ENCODE measurements at regions not wholly inside any gene's neighbourhood (a gene's known extent, or its start where the extent isn't known, plus 50 kb on each side); places are given as distances from the start of the nearest gene placed in this dataset.

GRCh38 chr10:118216571-118217170, 125.5 kb downstream of the FAM204A start:
- Histone ChIP-seq H3K9ac (ENCODE audit: low read depth in 1 of 2, low read length in 2 of 2) (no peak overlapping the region), H3K4me1 (ENCODE audit: control insufficient read depth in 1 of 2, insufficient read depth in 2 of 2, low read length in 2 of 2) (peaks cover 0 to 5% of the 10 kb centered on the region in 2 donors), H3K4me3 (ENCODE audit: low read depth in 1 of 2, low read length in 2 of 2) (no peak overlapping the region), H3K36me3 (ENCODE audit: control insufficient read depth in 1 of 2, insufficient read depth in 2 of 2, low read length in 2 of 2) (no peaks in the 10 kb centered on the region), H3K27ac (ENCODE audit: low read depth, low read length) (no peak overlapping the region), H3K27me3 (ENCODE audit: control insufficient read depth in 1 of 2, insufficient read depth in 2 of 2, low read length in 2 of 2) (no peaks in the 10 kb centered on the region), H3K9me3 (ENCODE audit: control insufficient read depth in 1 of 2, low read length in 2 of 2) (no peaks in the 10 kb centered on the region)

- Histone ChIP-seq H3K4me1 (ENCODE audit: control insufficient read depth in 1 of 2, insufficient read depth in 2 of 2, low read length in 2 of 2) (peaks cover 0 to 5% of the 10 kb centered on the region in 2 donors), H3K4me3 (ENCODE audit: low read depth in 1 of 2, low read length in 2 of 2) (no peak overlapping the region), H3K36me3 (ENCODE audit: control insufficient read depth in 1 of 2, insufficient read depth in 2 of 2, low read length in 2 of 2) (no peaks in the 10 kb centered on the region), H3K27me3 (ENCODE audit: control insufficient read depth in 1 of 2, insufficient read depth in 2 of 2, low read length in 2 of 2) (no peaks in the 10 kb centered on the region), H3K9ac (ENCODE audit: low read depth in 1 of 2, low read length in 2 of 2) (no peak overlapping the region), H3K9me3 (ENCODE audit: control insufficient read depth in 1 of 2, low read length in 2 of 2) (no peaks in the 10 kb centered on the region), H3K27ac (ENCODE audit: low read depth, low read length) (no peak overlapping the region)
Measured at GRCh38 chr10:118216020-118216419, 126.1 kb downstream of the FAM204A start.

- no peak overlapping the region for H3K4me3 ChIP-seq (ENCODE audit: low read depth in 1 of 2, low read length in 2 of 2)
- no peak overlapping the region for H3K27ac ChIP-seq (ENCODE audit: low read depth, low read length)
- H3K36me3 ChIP-seq (ENCODE audit: control insufficient read depth in 1 of 2, insufficient read depth in 2 of 2, low read length in 2 of 2): no peaks in the 10 kb centered on the region
- peaks cover 0 to 5% of the 10 kb centered on the region in 2 donors for H3K4me1 ChIP-seq (ENCODE audit: control insufficient read depth in 1 of 2, insufficient read depth in 2 of 2, low read length in 2 of 2)
- H3K9me3 ChIP-seq (ENCODE audit: control insufficient read depth in 1 of 2, low read length in 2 of 2): no peaks in the 10 kb centered on the region
- no peak overlapping the region for H3K9ac ChIP-seq (ENCODE audit: low read depth in 1 of 2, low read length in 2 of 2)
- H3K27me3 ChIP-seq (ENCODE audit: control insufficient read depth in 1 of 2, insufficient read depth in 2 of 2, low read length in 2 of 2): no peaks in the 10 kb centered on the region
Measured at GRCh38 chr10:118214776-118215175, 127.3 kb downstream of the FAM204A start.

- Histone ChIP-seq H3K9ac (ENCODE audit: low read depth in 1 of 2, low read length in 2 of 2) (no peak overlapping the region), H3K27ac (ENCODE audit: low read depth, low read length) (no peak overlapping the region), H3K4me3 (ENCODE audit: low read depth in 1 of 2, low read length in 2 of 2) (peak overlapping the region in 1 of 2 donors; percentile 1), H3K27me3 (ENCODE audit: control insufficient read depth in 1 of 2, insufficient read depth in 2 of 2, low read length in 2 of 2) (no peaks in the 10 kb centered on the region), H3K36me3 (ENCODE audit: control insufficient read depth in 1 of 2, insufficient read depth in 2 of 2, low read length in 2 of 2) (no peaks in the 10 kb centered on the region), H3K4me1 (ENCODE audit: control insufficient read depth in 1 of 2, insufficient read depth in 2 of 2, low read length in 2 of 2) (peaks cover 0 to 5% of the 10 kb centered on the region in 2 donors), H3K9me3 (ENCODE audit: control insufficient read depth in 1 of 2, low read length in 2 of 2) (no peaks in the 10 kb centered on the region)
Measured at GRCh38 chr10:118213436-118213835, 128.7 kb downstream of the FAM204A start.

- Histone ChIP-seq H3K9me3 (ENCODE audit: control insufficient read depth in 1 of 2, low read length in 2 of 2) (no peaks in the 10 kb centered on the region), H3K27me3 (ENCODE audit: control insufficient read depth in 1 of 2, insufficient read depth in 2 of 2, low read length in 2 of 2) (no peaks in the 10 kb centered on the region), H3K4me1 (ENCODE audit: control insufficient read depth in 1 of 2, insufficient read depth in 2 of 2, low read length in 2 of 2) (peaks cover 0 to 5% of the 10 kb centered on the region in 2 donors), H3K27ac (ENCODE audit: low read depth, low read length) (no peak overlapping the region), H3K9ac (ENCODE audit: low read depth in 1 of 2, low read length in 2 of 2) (no peak overlapping the region), H3K4me3 (ENCODE audit: low read depth in 1 of 2, low read length in 2 of 2) (no peak overlapping the region), H3K36me3 (ENCODE audit: control insufficient read depth in 1 of 2, insufficient read depth in 2 of 2, low read length in 2 of 2) (no peaks in the 10 kb centered on the region)
Measured at GRCh38 chr10:118210276-118210675, 131.8 kb downstream of the FAM204A start.

- no peak overlapping the region for H3K9ac ChIP-seq (ENCODE audit: low read depth in 1 of 2, low read length in 2 of 2)
- no peak overlapping the region for H3K4me3 ChIP-seq (ENCODE audit: low read depth in 1 of 2, low read length in 2 of 2)
- no peaks in the 10 kb centered on the region for H3K9me3 ChIP-seq (ENCODE audit: control insufficient read depth in 1 of 2, low read length in 2 of 2)
- no peaks in the 10 kb centered on the region for H3K36me3 ChIP-seq (ENCODE audit: control insufficient read depth in 1 of 2, insufficient read depth in 2 of 2, low read length in 2 of 2)
- H3K4me1 ChIP-seq (ENCODE audit: control insufficient read depth in 1 of 2, insufficient read depth in 2 of 2, low read length in 2 of 2): peaks cover 0 to 5% of the 10 kb centered on the region in 2 donors
- H3K27me3 ChIP-seq (ENCODE audit: control insufficient read depth in 1 of 2, insufficient read depth in 2 of 2, low read length in 2 of 2): no peaks in the 10 kb centered on the region
- H3K27ac ChIP-seq (ENCODE audit: low read depth, low read length): no peak overlapping the region
Measured at GRCh38 chr10:118209215-118209614, 132.9 kb downstream of the FAM204A start.

GRCh38 chr10:118207470-118208007, 134.6 kb downstream of the FAM204A start:
- Histone ChIP-seq H3K27me3 (ENCODE audit: control insufficient read depth in 1 of 2, insufficient read depth in 2 of 2, low read length in 2 of 2) (no peaks in the 10 kb centered on the region), H3K4me1 (ENCODE audit: control insufficient read depth in 1 of 2, insufficient read depth in 2 of 2, low read length in 2 of 2) (no peaks in the 10 kb centered on the region), H3K9ac (ENCODE audit: low read depth in 1 of 2, low read length in 2 of 2) (no peak overlapping the region), H3K9me3 (ENCODE audit: control insufficient read depth in 1 of 2, low read length in 2 of 2) (no peaks in the 10 kb centered on the region), H3K27ac (ENCODE audit: low read depth, low read length) (no peak overlapping the region), H3K36me3 (ENCODE audit: control insufficient read depth in 1 of 2, insufficient read depth in 2 of 2, low read length in 2 of 2) (no peaks in the 10 kb centered on the region), H3K4me3 (ENCODE audit: low read depth in 1 of 2, low read length in 2 of 2) (no peak overlapping the region)

- no peak overlapping the region for H3K9ac ChIP-seq (ENCODE audit: low read depth in 1 of 2, low read length in 2 of 2)
- H3K4me1 ChIP-seq (ENCODE audit: control insufficient read depth in 1 of 2, insufficient read depth in 2 of 2, low read length in 2 of 2): no peaks in the 10 kb centered on the region
- no peaks in the 10 kb centered on the region for H3K36me3 ChIP-seq (ENCODE audit: control insufficient read depth in 1 of 2, insufficient read depth in 2 of 2, low read length in 2 of 2)
- H3K4me3 ChIP-seq (ENCODE audit: low read depth in 1 of 2, low read length in 2 of 2): no peak overlapping the region
- no peaks in the 10 kb centered on the region for H3K27me3 ChIP-seq (ENCODE audit: control insufficient read depth in 1 of 2, insufficient read depth in 2 of 2, low read length in 2 of 2)
- H3K27ac ChIP-seq (ENCODE audit: low read depth, low read length): no peak overlapping the region
- H3K9me3 ChIP-seq (ENCODE audit: control insufficient read depth in 1 of 2, low read length in 2 of 2): no peaks in the 10 kb centered on the region
Measured at GRCh38 chr10:118204292-118204943, 137.7 kb downstream of the FAM204A start.

GRCh38 chr10:118203461-118203860, 138.7 kb downstream of the FAM204A start:
- Histone ChIP-seq H3K4me3 (ENCODE audit: low read depth in 1 of 2, low read length in 2 of 2) (no peak overlapping the region), H3K36me3 (ENCODE audit: control insufficient read depth in 1 of 2, insufficient read depth in 2 of 2, low read length in 2 of 2) (no peaks in the 10 kb centered on the region), H3K9ac (ENCODE audit: low read depth in 1 of 2, low read length in 2 of 2) (no peak overlapping the region), H3K27me3 (ENCODE audit: control insufficient read depth in 1 of 2, insufficient read depth in 2 of 2, low read length in 2 of 2) (no peaks in the 10 kb centered on the region), H3K4me1 (ENCODE audit: control insufficient read depth in 1 of 2, insufficient read depth in 2 of 2, low read length in 2 of 2) (no peaks in the 10 kb centered on the region), H3K9me3 (ENCODE audit: control insufficient read depth in 1 of 2, low read length in 2 of 2) (no peaks in the 10 kb centered on the region), H3K27ac (ENCODE audit: low read depth, low read length) (no peak overlapping the region)

GRCh38 chr10:118195729-118196128, 146.4 kb downstream of the FAM204A start:
- Histone ChIP-seq H3K9me3 (ENCODE audit: control insufficient read depth in 1 of 2, low read length in 2 of 2) (no peaks in the 10 kb centered on the region), H3K4me3 (ENCODE audit: low read depth in 1 of 2, low read length in 2 of 2) (no peak overlapping the region), H3K27me3 (ENCODE audit: control insufficient read depth in 1 of 2, insufficient read depth in 2 of 2, low read length in 2 of 2) (peaks cover 0 to 3% of the 10 kb centered on the region in 2 donors), H3K9ac (ENCODE audit: low read depth in 1 of 2, low read length in 2 of 2) (no peak overlapping the region), H3K36me3 (ENCODE audit: control insufficient read depth in 1 of 2, insufficient read depth in 2 of 2, low read length in 2 of 2) (no peaks in the 10 kb centered on the region), H3K4me1 (ENCODE audit: control insufficient read depth in 1 of 2, insufficient read depth in 2 of 2, low read length in 2 of 2) (no peaks in the 10 kb centered on the region), H3K27ac (ENCODE audit: low read depth, low read length) (no peak overlapping the region)

Measured in duodenal mucosa (tissue), 2 donors.